HG03342 (cell line): ENCODE measurements at regions not wholly inside any gene's neighbourhood (a gene's known extent, or its start where the extent isn't known, plus 50 kb on each side); places are given as distances from the start of the nearest gene placed in this dataset.
"Not testable (repeated sequence)": the region's sequence is repeated elsewhere in the genome, so short reads cannot be mapped to it uniquely, and the experiment has no call there.

Source experiments
- ATAC-seq: cut with Tn5 transposase; IDR thresholded peaks from one replicate; pipeline ENCODE4 v1.9.1; 2021; ENCODE audit warnings: mild to moderate bottlenecking, moderate library complexity; ENCODE audit not compliant: unreplicated experiment

GRCh38 chr9:38342532-38342931, 50.0 kb upstream of the ALDH1B1 start:
- ATAC-seq, result no peak

DNA sequence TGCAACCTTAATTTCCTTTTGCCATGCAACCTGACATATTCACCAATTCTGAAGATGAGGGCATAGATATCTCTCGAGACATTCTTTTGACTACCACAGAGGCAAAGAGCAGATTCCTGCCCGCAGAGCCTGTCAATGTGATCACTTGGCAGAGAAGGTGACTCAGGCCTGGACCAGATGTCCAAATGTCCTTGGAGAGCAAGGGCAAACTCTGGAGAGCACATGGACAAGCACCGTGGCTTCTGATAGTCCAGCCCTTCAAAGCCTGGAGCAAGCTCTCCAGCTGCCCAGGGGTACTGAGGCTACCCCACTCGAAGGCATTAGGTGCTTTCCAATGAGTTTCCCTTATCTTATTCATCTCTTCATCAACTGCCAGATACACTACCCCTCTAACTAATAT, 50.4 kb upstream of the ALDH1B1 start:
- no peak for ATAC-seq

- no peak for ATAC-seq
Observed at GRCh38 chr9:38339496-38339895, 53.0 kb upstream of the ALDH1B1 start.

DNA sequence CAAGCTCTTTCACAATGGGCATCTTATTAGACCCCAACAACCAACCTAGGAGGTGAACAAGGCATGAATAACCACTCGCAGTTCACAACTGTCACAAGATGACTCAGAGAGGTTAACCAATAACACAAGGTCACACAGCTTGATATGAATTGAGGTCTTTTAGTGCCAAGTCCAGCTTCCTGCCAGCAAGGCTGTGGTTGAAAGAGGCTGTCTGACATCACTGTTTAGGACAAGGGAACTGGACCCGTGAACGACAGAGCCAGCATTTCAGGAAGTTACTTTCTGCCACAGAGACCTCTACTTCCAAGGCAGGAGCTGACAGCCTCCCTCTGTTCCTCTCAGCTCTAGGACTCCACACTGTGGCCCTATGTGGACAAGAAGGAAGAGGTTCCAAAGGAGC, 53.4 kb upstream of the ALDH1B1 start:
- peak; percentile 77 for ATAC-seq

GRCh38 chr9:38338342-38339018, 54.0 kb upstream of the ALDH1B1 start:
- ATAC-seq, result no peak

- ATAC-seq, result no peak
Observed at GRCh38 chr9:38337706-38338264, 54.7 kb upstream of the ALDH1B1 start.

DNA sequence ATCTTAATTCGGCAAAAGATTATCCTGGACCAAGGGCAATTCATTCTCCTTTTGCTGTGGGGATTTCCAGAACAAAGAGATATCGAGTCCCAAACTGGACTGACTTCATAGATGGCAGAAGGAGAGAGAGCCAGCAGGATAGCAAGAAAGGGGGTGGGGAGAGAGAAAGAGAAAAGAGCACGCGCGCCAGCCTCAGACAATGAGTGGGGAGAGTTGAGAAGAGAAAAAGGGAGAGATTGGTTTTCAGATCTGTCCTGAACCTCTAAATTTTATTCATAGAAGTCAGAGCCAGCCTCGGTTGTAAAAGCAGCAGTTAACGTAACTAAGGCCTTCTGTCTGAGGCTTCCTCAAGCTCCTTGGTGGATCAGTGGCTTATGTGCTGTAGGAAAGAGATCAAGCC, 55.3 kb upstream of the ALDH1B1 start:
- no peak for ATAC-seq

GRCh38 chr9:38336341-38336740, 56.2 kb upstream of the ALDH1B1 start:
- no peak for ATAC-seq

DNA sequence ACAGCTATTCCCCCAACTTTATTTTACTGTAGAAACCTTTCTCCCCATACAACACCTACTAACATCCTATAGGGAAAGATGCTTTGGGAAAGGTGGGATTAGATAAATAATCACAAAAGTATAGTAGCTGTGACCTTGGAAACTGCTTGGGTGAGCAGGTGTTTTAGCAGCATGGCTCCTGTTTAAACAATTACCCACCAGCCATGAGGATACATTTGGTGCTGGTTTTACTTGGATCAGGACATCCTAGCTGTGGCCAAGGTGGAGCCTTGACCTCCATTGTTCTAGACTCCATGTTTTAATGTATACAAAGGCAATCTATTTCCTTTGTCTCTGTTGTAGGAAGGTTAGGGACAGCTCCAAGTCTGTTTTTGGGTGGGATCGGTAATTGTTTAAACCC, 56.8 kb upstream of the ALDH1B1 start:
- no peak for ATAC-seq

GRCh38 chr9:38334234-38334633, 58.3 kb upstream of the ALDH1B1 start:
- no peak for ATAC-seq

DNA sequence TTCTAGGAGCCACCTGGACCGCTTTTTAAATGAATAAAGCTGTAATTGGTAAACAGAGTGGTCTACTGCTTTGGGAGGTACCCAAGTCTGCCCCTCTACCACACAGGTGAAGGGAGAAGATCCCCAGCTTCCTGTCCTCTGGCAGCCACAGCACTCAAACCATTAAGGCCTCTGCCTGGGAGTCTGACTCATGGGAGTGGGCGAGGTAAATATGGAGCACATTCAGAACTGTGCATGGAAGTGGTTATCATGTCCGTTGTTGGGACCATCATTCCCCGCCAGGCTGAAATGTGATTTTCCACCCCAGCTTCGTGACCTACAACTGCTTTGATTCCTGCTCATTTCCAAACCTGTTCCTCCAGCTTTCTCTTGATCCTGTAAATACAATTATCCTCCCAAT, 59.5 kb upstream of the ALDH1B1 start:
- ATAC-seq, result no peak

DNA sequence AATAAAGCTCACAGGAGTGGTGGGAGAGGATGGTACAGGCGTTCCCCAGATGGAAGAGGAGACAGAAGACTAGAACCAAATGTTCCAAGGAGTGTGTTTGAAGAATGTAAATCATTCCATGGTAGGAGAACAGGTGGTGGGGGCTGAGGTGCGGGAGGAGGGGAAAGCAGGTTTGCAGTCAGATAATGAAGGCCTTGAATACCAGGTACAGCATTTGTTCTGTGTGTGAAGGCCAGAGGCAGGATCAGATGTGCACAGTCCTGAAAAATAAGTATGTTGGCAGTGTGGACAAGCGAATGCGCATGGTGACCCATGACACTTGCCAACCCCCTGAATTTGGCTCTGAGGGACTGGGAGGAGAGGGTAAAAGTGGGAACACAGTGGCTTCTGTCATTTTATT, 59.9 kb upstream of the ALDH1B1 start:
- no peak for ATAC-seq

- no peak for ATAC-seq
Observed at GRCh38 chr9:38331141-38331540, 61.4 kb upstream of the ALDH1B1 start.

- ATAC-seq, result no peak
Observed at GRCh38 chr9:38329968-38330367, 62.5 kb upstream of the ALDH1B1 start.

GRCh38 chr9:38328765-38329164, 63.7 kb upstream of the ALDH1B1 start:
- ATAC-seq, result no peak

DNA sequence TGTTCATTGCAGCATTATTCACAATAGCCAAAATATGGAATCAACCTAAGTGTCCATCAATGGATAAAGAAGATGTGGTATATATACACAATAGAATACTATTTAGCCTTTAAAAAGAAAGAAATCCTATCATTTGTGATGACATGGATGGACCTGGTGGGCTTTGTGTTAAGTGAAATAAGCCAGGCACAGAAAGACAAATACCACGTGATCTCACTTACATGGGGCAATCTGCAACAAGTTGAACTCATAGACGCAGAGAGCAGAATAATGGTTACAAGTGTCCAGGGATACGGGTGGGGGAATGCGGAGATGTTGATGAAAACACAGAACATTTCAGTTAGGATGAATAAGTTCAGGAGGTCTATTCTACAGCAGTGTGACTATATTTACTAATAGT, 66.4 kb upstream of the ALDH1B1 start:
- no peak for ATAC-seq

GRCh38 chr9:38324213-38324612, 68.3 kb upstream of the ALDH1B1 start:
- not testable (repeated sequence) for ATAC-seq

DNA sequence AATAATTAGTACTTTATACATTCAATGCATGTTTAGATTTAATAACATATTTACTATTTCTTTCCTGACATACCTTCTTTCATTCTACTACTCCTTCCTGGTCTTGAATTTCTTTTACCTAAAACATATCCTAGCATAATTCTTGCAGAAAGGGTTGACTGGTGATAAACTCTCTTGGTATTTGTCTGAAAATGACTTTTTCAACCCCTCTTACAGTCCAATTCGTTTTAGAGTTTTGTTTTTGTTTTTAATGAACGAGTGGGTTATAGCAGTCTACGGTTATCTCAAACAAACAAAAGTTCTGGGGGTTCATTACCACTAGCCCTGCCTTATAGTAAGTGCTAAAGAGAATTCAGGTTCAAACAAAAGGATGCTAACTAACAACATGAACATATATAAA, 69.6 kb upstream of the ALDH1B1 start:
- ATAC-seq, result no peak

DNA sequence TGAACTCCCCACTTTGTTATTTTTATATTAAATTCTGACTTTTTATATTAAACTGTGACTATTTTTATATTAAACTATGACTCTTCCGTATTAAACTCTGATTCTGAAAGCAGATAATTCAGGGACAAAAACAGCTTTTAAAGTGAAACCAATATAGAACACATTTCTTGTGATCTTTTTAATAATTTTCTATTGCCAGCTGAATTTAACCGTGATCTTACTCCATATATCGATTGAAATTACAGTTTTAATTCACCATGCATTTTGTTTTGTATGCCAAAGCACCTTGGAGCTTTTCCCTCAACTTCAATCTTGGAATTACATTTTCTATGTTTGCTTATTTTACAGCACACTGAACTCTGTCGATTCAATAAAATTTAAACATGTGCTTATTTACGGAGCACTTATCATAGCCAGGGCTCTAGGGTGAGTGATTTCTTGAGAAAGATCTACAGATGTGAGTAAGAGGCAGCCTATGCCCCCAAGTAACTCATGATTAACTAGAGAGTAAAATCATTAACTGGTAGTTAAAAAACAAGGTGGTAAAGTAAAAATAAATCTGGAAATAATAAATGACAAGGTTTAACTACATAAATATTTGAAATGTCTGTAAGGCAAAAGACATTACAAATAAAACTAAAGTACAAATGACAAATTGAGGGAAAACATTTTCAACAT, 72.9 kb upstream of the ALDH1B1 start:
- no peak for ATAC-seq

DNA sequence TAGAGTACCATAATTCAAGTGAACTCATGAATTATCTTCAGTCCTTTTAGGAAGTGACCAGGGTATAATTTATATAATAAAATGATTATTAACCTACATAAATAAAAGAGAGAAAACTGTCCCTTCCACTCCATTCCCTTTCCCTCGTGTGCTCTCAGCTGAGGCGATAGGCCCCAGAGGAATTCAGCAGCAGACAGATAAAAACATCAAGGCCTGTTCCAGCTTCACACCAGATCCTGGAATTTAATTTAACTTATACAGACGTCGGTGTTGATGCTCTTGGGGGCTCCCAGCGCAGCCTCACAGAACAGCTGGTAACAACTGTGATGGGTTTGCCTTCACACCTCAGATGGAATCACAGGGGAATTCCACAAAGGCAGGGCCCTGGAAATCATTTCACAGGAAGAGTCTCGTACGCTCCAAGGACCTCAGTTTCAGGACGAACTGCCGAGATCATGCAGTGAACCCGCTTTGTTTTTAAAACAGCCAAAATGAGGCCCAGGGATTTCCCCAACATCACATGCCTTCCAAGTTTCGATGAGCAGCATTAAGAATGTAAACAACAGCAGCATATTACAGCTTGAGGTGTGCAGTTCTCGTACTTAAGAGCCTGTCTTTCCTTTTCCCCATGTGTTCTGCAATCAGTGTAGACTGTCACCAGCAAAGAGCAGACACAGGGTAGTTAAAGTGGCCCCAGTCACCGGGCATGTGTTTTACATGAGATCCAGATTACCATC, 73.6 kb upstream of the ALDH1B1 start:
- peak; percentile 90 for ATAC-seq

DNA sequence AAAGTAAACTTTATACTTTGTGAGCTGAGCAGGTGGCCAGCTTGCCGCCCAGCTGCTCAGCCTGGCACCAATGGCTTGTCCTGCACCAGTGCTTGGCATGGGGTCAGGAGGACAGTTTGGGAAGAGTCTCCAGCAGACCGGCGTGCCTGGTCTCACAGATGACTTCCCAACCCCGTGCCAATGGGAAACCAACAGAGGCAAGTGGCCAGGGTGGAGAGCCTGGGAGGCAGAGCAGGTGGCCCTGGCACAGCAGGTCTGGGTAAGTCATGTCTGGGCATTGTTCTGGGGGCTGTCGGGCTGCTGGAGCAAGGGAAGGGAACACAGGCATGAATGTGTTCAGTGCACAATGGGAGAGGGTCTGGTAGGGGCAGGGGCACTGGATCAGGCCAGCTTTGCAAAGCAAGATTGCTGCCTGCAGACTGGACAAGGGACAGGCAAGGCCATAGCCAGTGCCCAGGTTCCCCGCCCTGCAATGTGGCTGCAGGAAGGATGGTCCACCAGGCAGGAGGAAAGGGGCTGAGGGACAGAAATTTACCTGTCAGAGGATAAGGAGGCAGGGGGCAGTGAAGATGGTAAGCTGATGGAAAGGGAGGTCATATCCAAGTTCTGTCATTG, 76.2 kb upstream of the ALDH1B1 start:
- no peak for ATAC-seq
